Vagina (tissue), 2 donors: ENCODE measurements at regions not wholly inside any gene's neighbourhood (a gene's known extent, or its start where the extent isn't known, plus 50 kb on each side); places are given as distances from the start of the nearest gene placed in this dataset.

Source experiments
- POLR2A ChIP-seq, 2 donors: fragments of 450-650 bp; IDR thresholded peaks; one replicate each; pipeline ENCODE4 v1.6.1; 2017; ENCODE audit warnings: antibody characterized with exemption in 2 of 2, mild to moderate bottlenecking in 2 of 2, moderate library complexity in 2 of 2
- POLR2AphosphoS5 ChIP-seq, 2 donors: sonication (generic); formaldehyde crosslinking; IDR thresholded peaks; one replicate each; pipeline ENCODE4 v1.9.0; 2017; ENCODE audit warnings: antibody characterized with exemption in 2 of 2, mild to moderate bottlenecking in 2 of 2, low read depth in 1 of 2; ENCODE audit not compliant: insufficient read depth in 1 of 2
- TF ChIP-seq, protein P1 (sequence below), 3 experiments: fragments of 450-650 bp in 2 of 3; fragments of 200-600 bp in 1 of 3; sonication (generic) in 1 of 3; IDR thresholded peaks; one replicate each; pipeline ENCODE4 v1.5.1; 2017 to 2019; ENCODE audit warnings: antibody characterized with exemption in 3 of 3, mild to moderate bottlenecking in 2 of 3, moderate library complexity in 2 of 3

DNA sequence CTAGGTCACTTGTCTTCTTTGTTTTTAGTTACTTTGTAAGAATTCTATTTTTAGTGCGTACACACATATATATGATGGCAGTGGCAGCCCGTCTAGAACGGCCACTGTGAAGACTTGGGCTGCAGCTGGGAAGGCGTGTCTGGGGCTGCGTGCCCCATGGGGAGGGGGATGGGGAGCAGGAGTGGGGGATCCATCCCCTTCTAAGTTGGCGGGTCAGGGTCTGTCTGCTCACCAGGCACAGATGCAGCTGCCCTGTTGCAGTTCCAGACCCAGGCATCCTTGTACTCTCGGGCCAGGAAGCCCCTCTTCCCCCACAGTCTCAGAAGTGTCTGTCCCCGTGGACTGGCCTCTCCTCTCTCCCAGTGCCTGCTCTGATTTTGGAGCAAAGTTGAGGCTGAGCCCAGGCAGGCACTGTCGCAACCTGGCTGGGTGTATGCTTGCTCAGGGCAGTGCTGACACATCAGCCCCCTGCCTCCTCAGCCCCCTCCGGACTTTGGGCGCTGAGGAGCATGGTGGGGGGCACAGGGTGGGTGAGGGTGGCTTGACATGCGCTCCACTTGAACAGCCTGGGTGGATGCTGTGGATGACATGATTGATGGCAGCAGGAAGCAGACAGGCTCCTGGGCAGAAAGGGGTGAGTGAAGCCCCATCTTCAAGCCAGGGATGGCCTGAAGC, 271.2 kb upstream of the NAV3 start:
- TF ChIP-seq POLR2AphosphoS5 (IDR thresholded peaks at IDR 0.05; ENCODE audit: insufficient read depth in 1 of 2, low read depth in 1 of 2): no peak
- TF ChIP-seq, protein P1, sequence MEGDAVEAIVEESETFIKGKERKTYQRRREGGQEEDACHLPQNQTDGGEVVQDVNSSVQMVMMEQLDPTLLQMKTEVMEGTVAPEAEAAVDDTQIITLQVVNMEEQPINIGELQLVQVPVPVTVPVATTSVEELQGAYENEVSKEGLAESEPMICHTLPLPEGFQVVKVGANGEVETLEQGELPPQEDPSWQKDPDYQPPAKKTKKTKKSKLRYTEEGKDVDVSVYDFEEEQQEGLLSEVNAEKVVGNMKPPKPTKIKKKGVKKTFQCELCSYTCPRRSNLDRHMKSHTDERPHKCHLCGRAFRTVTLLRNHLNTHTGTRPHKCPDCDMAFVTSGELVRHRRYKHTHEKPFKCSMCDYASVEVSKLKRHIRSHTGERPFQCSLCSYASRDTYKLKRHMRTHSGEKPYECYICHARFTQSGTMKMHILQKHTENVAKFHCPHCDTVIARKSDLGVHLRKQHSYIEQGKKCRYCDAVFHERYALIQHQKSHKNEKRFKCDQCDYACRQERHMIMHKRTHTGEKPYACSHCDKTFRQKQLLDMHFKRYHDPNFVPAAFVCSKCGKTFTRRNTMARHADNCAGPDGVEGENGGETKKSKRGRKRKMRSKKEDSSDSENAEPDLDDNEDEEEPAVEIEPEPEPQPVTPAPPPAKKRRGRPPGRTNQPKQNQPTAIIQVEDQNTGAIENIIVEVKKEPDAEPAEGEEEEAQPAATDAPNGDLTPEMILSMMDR (IDR thresholded peaks at IDR 0.05): no peak
- no peak for TF ChIP-seq POLR2A (IDR thresholded peaks at IDR 0.05)
